GM18505 (cell line): ENCODE measurements at regions not wholly inside any gene's neighbourhood (a gene's known extent, or its start where the extent isn't known, plus 50 kb on each side); places are given as distances from the start of the nearest gene placed in this dataset.
A peak's percentile ranks its signal among the peaks of the same experiment; 100 is the strongest.

Experiments used
- ATAC-seq: cut with Tn5 transposase; IDR thresholded peaks from one replicate; pipeline ENCODE4 v1.9.1; 2021; ENCODE audit not compliant: unreplicated experiment
- POLR2A ChIP-seq: IDR thresholded peaks from 4 replicates; pipeline ENCODE4 v1.6.1; 2011; ENCODE audit warnings: borderline replicate concordance; ENCODE audit not compliant: insufficient read depth, insufficient read length; ENCODE audit errors: extremely low read depth

- no peak for ATAC-seq
- no peak for TF ChIP-seq POLR2A
Observed at GRCh38 chr5:153101235-153102180, 389.0 kb upstream of the GRIA1 start.

GRCh38 chr5:153116916-153117315 is 373.6 kb upstream of the GRIA1 start:
- no peak for ATAC-seq
- TF ChIP-seq POLR2A, result no peak

- no peak for TF ChIP-seq POLR2A
- ATAC-seq, result no peak
Observed at GRCh38 chr5:153118018-153118417, 372.5 kb upstream of the GRIA1 start.

GRCh38 chr5:153122403-153122802 is 368.1 kb upstream of the GRIA1 start:
- no peak for TF ChIP-seq POLR2A
- no peak for ATAC-seq

GRCh38 chr5:153130296-153130695 is 360.2 kb upstream of the GRIA1 start:
- no peak for ATAC-seq
- TF ChIP-seq POLR2A, result no peak

- ATAC-seq, result no peak
- no peak for TF ChIP-seq POLR2A
Observed at GRCh38 chr5:153135411-153135810, 355.1 kb upstream of the GRIA1 start.

- no peak for ATAC-seq
- TF ChIP-seq POLR2A, result no peak
Observed at GRCh38 chr5:153136910-153137614, 353.4 kb upstream of the GRIA1 start.

GRCh38 chr5:153147891-153148623 is 342.4 kb upstream of the GRIA1 start:
- ATAC-seq, result peak; percentile 84
- TF ChIP-seq POLR2A, result no peak

- TF ChIP-seq POLR2A, result no peak
- ATAC-seq, result no peak
Observed at GRCh38 chr5:153148624-153148976, 341.9 kb upstream of the GRIA1 start.

GRCh38 chr5:153151558-153151957 is 338.9 kb upstream of the GRIA1 start:
- TF ChIP-seq POLR2A, result no peak
- ATAC-seq, result no peak

GRCh38 chr5:153153086-153153485 is 337.4 kb upstream of the GRIA1 start:
- TF ChIP-seq POLR2A, result no peak
- ATAC-seq, result no peak

- ATAC-seq, result no peak
Observed at GRCh38 chr5:153157156-153157555, 333.3 kb upstream of the GRIA1 start.

GRCh38 chr5:153158608-153159007 is 331.9 kb upstream of the GRIA1 start:
- TF ChIP-seq POLR2A, result no peak
- ATAC-seq, result no peak

More at GRCh38 chr5:153157156-153157555, 333.3 kb upstream of the GRIA1 start:
- no peak for TF ChIP-seq POLR2A
